Endodermal cell (in vitro differentiated cells): ENCODE measurements at regions not wholly inside any gene's neighbourhood (a gene's known extent, or its start where the extent isn't known, plus 50 kb on each side); places are given as distances from the start of the nearest gene placed in this dataset.

Experiments used
- DNase-seq: peaks from one replicate; pipeline ENCODE4 v3.0.0-alpha.2; 2017
- H3K27ac ChIP-seq: 2 replicates; pipeline ENCODE4 v1.5.1; 2013; ENCODE audit warnings: mild to moderate bottlenecking, low read depth, low read length, moderate library complexity
- H3K27me3 ChIP-seq: 2 replicates; pipeline ENCODE4 v1.6.1; 2013; ENCODE audit warnings: mild to moderate bottlenecking, low read length, moderate library complexity; ENCODE audit not compliant: insufficient read depth, control insufficient read depth, poor library complexity, severe bottlenecking
- H3K36me3 ChIP-seq: 2 replicates; pipeline ENCODE4 v1.7.0; 2013; ENCODE audit warnings: mild to moderate bottlenecking, low read length, moderate library complexity; ENCODE audit not compliant: control insufficient read depth, insufficient read depth
- H3K4me1 ChIP-seq: one replicate; pipeline ENCODE4 v1.7.0; 2013; ENCODE audit warnings: low read length; ENCODE audit not compliant: control insufficient read depth, insufficient read depth
- H3K4me3 ChIP-seq: 2 replicates; pipeline ENCODE4 v1.5.1; 2013; ENCODE audit warnings: mild to moderate bottlenecking, low read length, moderate library complexity
- H3K9ac ChIP-seq: 2 replicates; pipeline ENCODE4 v1.6.1; 2013; ENCODE audit warnings: mild to moderate bottlenecking, low read length, moderate library complexity; ENCODE audit not compliant: poor library complexity, severe bottlenecking; ENCODE audit errors: extremely low read depth
- H3K9me3 ChIP-seq: 2 replicates; pipeline ENCODE4 v1.6.1; 2013; ENCODE audit warnings: mild to moderate bottlenecking, low read length, moderate library complexity; ENCODE audit not compliant: control insufficient read depth
- H3K27ac Mint-ChIP-seq: 2 replicates; pipeline ENCODE4 v1.8.0; 2020; ENCODE audit warnings: mixed read lengths
- H3K27me3 Mint-ChIP-seq: 2 replicates; pipeline ENCODE4 v1.8.0; 2021; ENCODE audit warnings: mild to moderate bottlenecking, mixed read lengths; ENCODE audit not compliant: insufficient read depth
- H3K36me3 Mint-ChIP-seq: 2 replicates; pipeline ENCODE4 v1.8.0; 2020; ENCODE audit warnings: low read depth, mixed read lengths
- H3K4me1 Mint-ChIP-seq: 2 replicates; pipeline ENCODE4 v1.8.0; 2020; ENCODE audit warnings: mixed read lengths
- H3K4me3 Mint-ChIP-seq: 2 replicates; pipeline ENCODE4 v1.8.0; 2020; ENCODE audit warnings: mild to moderate bottlenecking, moderate library complexity, mixed read lengths
- H3K9me3 Mint-ChIP-seq: 2 replicates; pipeline ENCODE4 v1.8.0; 2020; ENCODE audit warnings: mild to moderate bottlenecking, mixed read lengths
- WGBS, 2 experiments: methylation state at CpG; one replicate each; pipeline versions ENCODE4 v1.1.5 to v1.1.7; 2013; ENCODE audit warnings: missing lambda C conversion rate in 2 of 2, mixed read lengths in 1 of 2; ENCODE audit not compliant: insufficient coverage in 1 of 2, insufficient read length in 1 of 2; 5-methylcytosine and 5-hydroxymethylcytosine counted together
- TF ChIP-seq, protein P1 (sequence below): fragments of 200-600 bp; sonication (generic); conservative IDR thresholded peaks from 2 replicates; pipeline ENCODE4 v1.5.0; 2021; ENCODE audit warnings: antibody characterized with exemption, mild to moderate bottlenecking

DNA sequence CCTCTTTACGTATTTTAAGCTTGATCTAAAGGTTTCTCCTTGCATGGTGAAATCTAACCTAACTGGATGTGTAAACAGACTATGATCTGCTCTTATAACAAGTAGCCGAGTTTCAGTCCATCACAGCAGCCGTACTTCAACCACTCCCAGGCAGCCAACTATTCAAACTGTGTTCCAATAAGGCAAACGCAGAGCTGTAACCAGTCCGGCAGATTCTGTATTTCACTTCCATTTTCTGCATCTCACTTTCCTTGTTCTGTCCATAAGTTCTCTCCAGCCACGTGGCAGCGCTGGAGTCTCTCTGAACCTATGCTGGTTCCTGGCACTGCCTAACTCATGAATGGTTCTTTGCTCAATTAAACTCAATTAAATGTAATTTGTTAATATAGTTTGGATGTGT is 132.6 kb downstream of the FHDC1 start:
- TF ChIP-seq, protein P1, sequence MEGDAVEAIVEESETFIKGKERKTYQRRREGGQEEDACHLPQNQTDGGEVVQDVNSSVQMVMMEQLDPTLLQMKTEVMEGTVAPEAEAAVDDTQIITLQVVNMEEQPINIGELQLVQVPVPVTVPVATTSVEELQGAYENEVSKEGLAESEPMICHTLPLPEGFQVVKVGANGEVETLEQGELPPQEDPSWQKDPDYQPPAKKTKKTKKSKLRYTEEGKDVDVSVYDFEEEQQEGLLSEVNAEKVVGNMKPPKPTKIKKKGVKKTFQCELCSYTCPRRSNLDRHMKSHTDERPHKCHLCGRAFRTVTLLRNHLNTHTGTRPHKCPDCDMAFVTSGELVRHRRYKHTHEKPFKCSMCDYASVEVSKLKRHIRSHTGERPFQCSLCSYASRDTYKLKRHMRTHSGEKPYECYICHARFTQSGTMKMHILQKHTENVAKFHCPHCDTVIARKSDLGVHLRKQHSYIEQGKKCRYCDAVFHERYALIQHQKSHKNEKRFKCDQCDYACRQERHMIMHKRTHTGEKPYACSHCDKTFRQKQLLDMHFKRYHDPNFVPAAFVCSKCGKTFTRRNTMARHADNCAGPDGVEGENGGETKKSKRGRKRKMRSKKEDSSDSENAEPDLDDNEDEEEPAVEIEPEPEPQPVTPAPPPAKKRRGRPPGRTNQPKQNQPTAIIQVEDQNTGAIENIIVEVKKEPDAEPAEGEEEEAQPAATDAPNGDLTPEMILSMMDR, result no peak
- H3K27ac Mint-ChIP-seq, result no peak overlapping the region
- no peak overlapping the region for H3K4me3 Mint-ChIP-seq
- peaks cover 3% of the 10 kb centered on the region for H3K9me3 Mint-ChIP-seq
- peaks cover 4% of the 10 kb centered on the region for H3K4me1 ChIP-seq
- WGBS, 2 experiments, result 93 to 96% methylated on average over 7 of the region's 7 CpGs
- H3K27me3 ChIP-seq, result no peaks in the 10 kb centered on the region
- DNase-seq, result no peak
- no peak overlapping the region for H3K4me3 ChIP-seq
- H3K27me3 Mint-ChIP-seq, result no peaks in the 10 kb centered on the region
- H3K4me1 Mint-ChIP-seq, result peaks cover 12% of the 10 kb centered on the region
- H3K9me3 ChIP-seq, result no peaks in the 10 kb centered on the region
- no peak overlapping the region for H3K27ac ChIP-seq
- H3K36me3 ChIP-seq, result no peaks in the 10 kb centered on the region
- H3K36me3 Mint-ChIP-seq, result no peaks in the 10 kb centered on the region
- no peak overlapping the region for H3K9ac ChIP-seq

DNA sequence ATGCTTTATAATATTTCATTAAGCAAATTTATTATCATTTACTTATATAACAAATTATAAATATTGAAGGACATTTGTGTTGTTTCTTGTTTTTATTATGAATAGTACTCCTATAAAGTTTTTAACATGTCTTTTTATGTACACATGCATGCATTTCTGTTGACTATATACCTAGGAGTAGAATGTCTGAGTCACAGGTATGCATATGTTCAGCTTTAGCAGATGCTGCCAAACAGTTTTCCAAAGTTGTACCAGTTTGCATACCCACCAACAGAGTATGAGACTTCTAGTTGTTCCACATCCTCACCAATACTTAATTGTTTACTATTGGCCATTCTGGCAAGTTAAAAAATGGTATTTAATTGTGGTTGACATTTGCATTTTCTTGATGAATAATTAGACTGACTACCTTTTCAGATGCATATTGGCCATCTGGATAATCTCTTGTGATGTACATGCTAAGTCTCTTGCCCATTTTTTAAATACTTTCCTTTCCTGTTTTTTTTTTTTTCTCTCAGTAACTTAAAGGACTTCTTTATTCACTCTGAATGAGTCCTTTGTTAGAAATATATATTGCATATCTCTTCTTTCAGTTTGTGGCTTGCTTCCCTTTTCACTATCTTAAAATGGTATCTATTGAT is 132.2 kb upstream of the TRIM2 start:
- TF ChIP-seq, protein P1, result no peak
- no peak overlapping the region for H3K27ac Mint-ChIP-seq
- H3K9me3 Mint-ChIP-seq, result peaks cover 3% of the 10 kb centered on the region
- no peaks in the 10 kb centered on the region for H3K36me3 Mint-ChIP-seq
- Histone ChIP-seq H3K27me3 (peaks cover 23% of the 10 kb centered on the region), H3K27ac (no peak overlapping the region), H3K9me3 (no peaks in the 10 kb centered on the region), H3K4me3 (no peak overlapping the region), H3K36me3 (no peaks in the 10 kb centered on the region), H3K4me1 (peaks cover 4% of the 10 kb centered on the region), H3K9ac (no peak overlapping the region)
- peaks cover 20% of the 10 kb centered on the region for H3K27me3 Mint-ChIP-seq
- no peak overlapping the region for H3K4me3 Mint-ChIP-seq
- peaks cover 16% of the 10 kb centered on the region for H3K4me1 Mint-ChIP-seq
- DNase-seq, result no peak

DNA sequence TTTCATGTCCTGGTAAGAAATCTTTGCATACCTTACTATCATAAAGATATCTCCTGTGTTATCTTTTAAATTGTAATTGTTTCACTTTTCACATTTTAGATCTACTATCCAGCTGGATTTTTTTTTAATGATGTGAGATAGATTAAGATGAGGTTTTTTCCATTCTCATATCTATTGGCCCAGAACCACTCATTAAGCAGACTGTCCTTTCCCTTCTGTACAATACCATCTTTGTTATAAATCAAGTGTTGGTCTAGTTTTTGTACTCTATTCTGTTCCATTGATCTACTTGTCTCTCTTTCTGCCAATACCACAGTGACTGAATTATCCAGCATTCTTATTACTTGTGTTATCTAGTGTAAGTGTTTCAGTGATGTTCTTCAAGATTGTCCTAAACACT is 131.6 kb upstream of the TRIM2 start:
- Mint-ChIP-seq H3K9me3 (peaks cover 3% of the 10 kb centered on the region), H3K36me3 (no peaks in the 10 kb centered on the region), H3K4me1 (peaks cover 12% of the 10 kb centered on the region), H3K27me3 (peaks cover 22% of the 10 kb centered on the region), H3K27ac (no peak overlapping the region), H3K4me3 (no peak overlapping the region)
- Histone ChIP-seq H3K9me3 (no peaks in the 10 kb centered on the region), H3K27me3 (peaks cover 23% of the 10 kb centered on the region), H3K27ac (no peak overlapping the region), H3K36me3 (no peaks in the 10 kb centered on the region), H3K9ac (no peak overlapping the region), H3K4me3 (no peak overlapping the region), H3K4me1 (no peaks in the 10 kb centered on the region)
- TF ChIP-seq, protein P1, result no peak
- no peak for DNase-seq
